Activated naive CD8-positive, alpha-beta T cell treated with anti-CD3 and anti-CD28 coated beads for 36 hours (primary cell): ENCODE measurements at regions not wholly inside any gene's neighbourhood (a gene's known extent, or its start where the extent isn't known, plus 50 kb on each side); places are given as distances from the start of the nearest gene placed in this dataset.

Source experiments
- DNase-seq: peaks from one replicate; pipeline ENCODE4 v3.0.0; 2021
- H3K27ac Mint-ChIP-seq: one replicate; pipeline ENCODE4 v1.8.0; 2022; ENCODE audit warnings: mild to moderate bottlenecking, moderate library complexity, mixed read lengths
- H3K27me3 Mint-ChIP-seq: one replicate; pipeline ENCODE4 v1.8.0; 2022; ENCODE audit warnings: mild to moderate bottlenecking, mixed read lengths
- H3K36me3 Mint-ChIP-seq: one replicate; pipeline ENCODE4 v1.8.0; 2021; ENCODE audit warnings: mild to moderate bottlenecking, mixed read lengths
- H3K4me1 Mint-ChIP-seq: one replicate; pipeline ENCODE4 v1.8.0; 2021; ENCODE audit warnings: mixed read lengths
- H3K4me3 Mint-ChIP-seq: one replicate; pipeline ENCODE4 v1.8.0; 2022; ENCODE audit warnings: mild to moderate bottlenecking, moderate library complexity, mixed read lengths
- H3K9me3 Mint-ChIP-seq: one replicate; pipeline ENCODE4 v1.8.0; 2022; ENCODE audit warnings: mixed read lengths

GRCh38 chr2:120937686-120938044 lies 202.0 kb downstream of the GLI2 start:
- no peaks in the 10 kb centered on the region for H3K36me3 Mint-ChIP-seq
- H3K4me3 Mint-ChIP-seq: no peak overlapping the region
- no peak overlapping the region for H3K27ac Mint-ChIP-seq
- H3K4me1 Mint-ChIP-seq: peaks cover 4% of the 10 kb centered on the region
- peaks cover under 1% of the 10 kb centered on the region for H3K27me3 Mint-ChIP-seq
- no peaks in the 10 kb centered on the region for H3K9me3 Mint-ChIP-seq
- DNase-seq: no peak

GRCh38 chr2:120938045-120938771 lies 202.5 kb downstream of the GLI2 start:
- no peak for DNase-seq
- no peak overlapping the region for H3K4me3 Mint-ChIP-seq
- H3K36me3 Mint-ChIP-seq: no peaks in the 10 kb centered on the region
- no peak overlapping the region for H3K27ac Mint-ChIP-seq
- no peaks in the 10 kb centered on the region for H3K27me3 Mint-ChIP-seq
- H3K4me1 Mint-ChIP-seq: peaks cover 4% of the 10 kb centered on the region
- no peaks in the 10 kb centered on the region for H3K9me3 Mint-ChIP-seq

- H3K4me1 Mint-ChIP-seq: peaks cover 4% of the 10 kb centered on the region
- no peaks in the 10 kb centered on the region for H3K27me3 Mint-ChIP-seq
- no peak overlapping the region for H3K4me3 Mint-ChIP-seq
- DNase-seq: no peak
- no peaks in the 10 kb centered on the region for H3K9me3 Mint-ChIP-seq
- H3K27ac Mint-ChIP-seq: no peak overlapping the region
- H3K36me3 Mint-ChIP-seq: no peaks in the 10 kb centered on the region
Measured at GRCh38 chr2:120939595-120940318, 204.1 kb downstream of the GLI2 start.

GRCh38 chr2:120940319-120940696 lies 204.6 kb downstream of the GLI2 start:
- H3K36me3 Mint-ChIP-seq: no peaks in the 10 kb centered on the region
- peaks cover 4% of the 10 kb centered on the region for H3K4me1 Mint-ChIP-seq
- DNase-seq: no peak
- no peak overlapping the region for H3K4me3 Mint-ChIP-seq
- no peaks in the 10 kb centered on the region for H3K27me3 Mint-ChIP-seq
- no peak overlapping the region for H3K27ac Mint-ChIP-seq
- H3K9me3 Mint-ChIP-seq: no peaks in the 10 kb centered on the region

- H3K4me3 Mint-ChIP-seq: no peak overlapping the region
- no peaks in the 10 kb centered on the region for H3K36me3 Mint-ChIP-seq
- no peak overlapping the region for H3K27ac Mint-ChIP-seq
- DNase-seq: no peak
- no peaks in the 10 kb centered on the region for H3K27me3 Mint-ChIP-seq
- no peaks in the 10 kb centered on the region for H3K9me3 Mint-ChIP-seq
- H3K4me1 Mint-ChIP-seq: peaks cover 4% of the 10 kb centered on the region
Measured at GRCh38 chr2:120940726-120941256, 205.1 kb downstream of the GLI2 start.

GRCh38 chr2:120941571-120942120 lies 206.0 kb downstream of the GLI2 start:
- Mint-ChIP-seq H3K36me3 (no peaks in the 10 kb centered on the region), H3K4me3 (no peak overlapping the region), H3K27me3 (no peaks in the 10 kb centered on the region), H3K27ac (no peak overlapping the region), H3K9me3 (no peaks in the 10 kb centered on the region), H3K4me1 (peaks cover 4% of the 10 kb centered on the region)
- no peak for DNase-seq

- no peak overlapping the region for H3K4me3 Mint-ChIP-seq
- peaks cover 4% of the 10 kb centered on the region for H3K4me1 Mint-ChIP-seq
- no peaks in the 10 kb centered on the region for H3K9me3 Mint-ChIP-seq
- no peak for DNase-seq
- H3K27ac Mint-ChIP-seq: no peak overlapping the region
- no peaks in the 10 kb centered on the region for H3K36me3 Mint-ChIP-seq
- no peaks in the 10 kb centered on the region for H3K27me3 Mint-ChIP-seq
Measured at GRCh38 chr2:120942658-120943057, 207.0 kb downstream of the GLI2 start.

- Mint-ChIP-seq H3K4me3 (no peak overlapping the region), H3K27ac (no peak overlapping the region), H3K9me3 (no peaks in the 10 kb centered on the region), H3K27me3 (no peaks in the 10 kb centered on the region), H3K36me3 (no peaks in the 10 kb centered on the region), H3K4me1 (peaks cover 4% of the 10 kb centered on the region)
- DNase-seq: no peak
Measured at GRCh38 chr2:120943403-120944034, 207.9 kb downstream of the GLI2 start.

GRCh38 chr2:120944575-120944974 lies 208.9 kb downstream of the GLI2 start:
- H3K4me1 Mint-ChIP-seq: peaks cover 2% of the 10 kb centered on the region
- no peaks in the 10 kb centered on the region for H3K9me3 Mint-ChIP-seq
- no peaks in the 10 kb centered on the region for H3K27me3 Mint-ChIP-seq
- H3K27ac Mint-ChIP-seq: no peak overlapping the region
- H3K36me3 Mint-ChIP-seq: no peaks in the 10 kb centered on the region
- no peak for DNase-seq
- no peak overlapping the region for H3K4me3 Mint-ChIP-seq

GRCh38 chr2:120945091-120945490 lies 209.4 kb downstream of the GLI2 start:
- Mint-ChIP-seq H3K27ac (no peak overlapping the region), H3K27me3 (no peaks in the 10 kb centered on the region), H3K4me3 (no peak overlapping the region), H3K9me3 (no peaks in the 10 kb centered on the region), H3K36me3 (no peaks in the 10 kb centered on the region), H3K4me1 (no peaks in the 10 kb centered on the region)
- DNase-seq: no peak

- no peak for DNase-seq
- no peaks in the 10 kb centered on the region for H3K27me3 Mint-ChIP-seq
- H3K4me3 Mint-ChIP-seq: no peak overlapping the region
- H3K27ac Mint-ChIP-seq: no peak overlapping the region
- H3K4me1 Mint-ChIP-seq: no peaks in the 10 kb centered on the region
- no peaks in the 10 kb centered on the region for H3K36me3 Mint-ChIP-seq
- H3K9me3 Mint-ChIP-seq: no peaks in the 10 kb centered on the region
Measured at GRCh38 chr2:120945832-120946499, 210.3 kb downstream of the GLI2 start.

GRCh38 chr2:120947327-120947726 lies 211.7 kb downstream of the GLI2 start:
- H3K27me3 Mint-ChIP-seq: no peaks in the 10 kb centered on the region
- no peaks in the 10 kb centered on the region for H3K9me3 Mint-ChIP-seq

GRCh38 chr2:120947982-120948661 lies 212.5 kb downstream of the GLI2 start:
- Mint-ChIP-seq H3K4me3 (no peak overlapping the region), H3K27me3 (no peaks in the 10 kb centered on the region), H3K4me1 (no peaks in the 10 kb centered on the region), H3K27ac (no peak overlapping the region), H3K9me3 (no peaks in the 10 kb centered on the region), H3K36me3 (no peaks in the 10 kb centered on the region)
- DNase-seq: no peak

More at GRCh38 chr2:120947327-120947726, 211.7 kb downstream of the GLI2 start:
- DNase-seq: no peak
- Mint-ChIP-seq H3K4me3 (no peak overlapping the region), H3K4me1 (no peaks in the 10 kb centered on the region), H3K36me3 (no peaks in the 10 kb centered on the region), H3K27ac (no peak overlapping the region)

GRCh38 chr2:120948662-120949011 lies 213.0 kb downstream of the GLI2 start:
- Mint-ChIP-seq H3K36me3 (no peaks in the 10 kb centered on the region), H3K4me3 (no peak overlapping the region), H3K27me3 (no peaks in the 10 kb centered on the region)

More at GRCh38 chr2:120948662-120949011, 213.0 kb downstream of the GLI2 start:
- Mint-ChIP-seq H3K27ac (no peak overlapping the region), H3K4me1 (no peaks in the 10 kb centered on the region), H3K9me3 (no peaks in the 10 kb centered on the region)
- no peak for DNase-seq
